SU-DHL-6 (cell line): ENCODE measurements at regions not wholly inside any gene's neighbourhood (a gene's known extent, or its start where the extent isn't known, plus 50 kb on each side); places are given as distances from the start of the nearest gene placed in this dataset.

Source experiments
- H2AFZ ChIP-seq: fragments of 200-600 bp; sonication (generic); 2 replicates; pipeline ENCODE4 v1.6.1; 2014; ENCODE audit warnings: low read depth, mild to moderate bottlenecking, moderate library complexity, mixed read lengths, antibody characterized with exemption, low read length; ENCODE audit not compliant: severe bottlenecking
- H3F3A ChIP-seq: fragments of 200-600 bp; shearing (Covaris generic); 2 replicates; pipeline ENCODE4 v1.6.0; 2016; ENCODE audit warnings: antibody characterized with exemption, mild to moderate bottlenecking; ENCODE audit not compliant: insufficient read depth
- H3K27ac ChIP-seq: fragments of 200-600 bp; sonication (generic); 2 replicates; pipeline ENCODE4 v1.5.1; 2016; ENCODE audit warnings: low read depth, mild to moderate bottlenecking, low read length, moderate library complexity, mixed read lengths
- H3K27me3 ChIP-seq: fragments of 200-600 bp; sonication (generic), shearing (Covaris generic); 2 replicates; pipeline ENCODE4 v1.6.0; 2014; ENCODE audit warnings: mild to moderate bottlenecking, low read length
- H3K36me3 ChIP-seq: fragments of 200-600 bp; sonication (generic); 2 replicates; pipeline ENCODE4 v1.6.1; 2014; ENCODE audit warnings: mild to moderate bottlenecking, low read length, mixed read lengths
- H3K4me2 ChIP-seq: fragments of 300-600, 200-600 bp; shearing (Covaris generic), sonication (generic); 2 replicates; pipeline ENCODE4 v1.6.0; 2014; ENCODE audit warnings: low read length, low read depth, mild to moderate bottlenecking; ENCODE audit not compliant: poor library complexity, severe bottlenecking
- H3K4me3 ChIP-seq: fragments of 200-600 bp; sonication (generic); 2 replicates; pipeline ENCODE4 v1.5.1; 2014; ENCODE audit warnings: antibody characterized with exemption, low read length, mild to moderate bottlenecking, mixed read lengths; ENCODE audit not compliant: insufficient read depth, poor library complexity, severe bottlenecking
- H3K79me2 ChIP-seq: fragments of 200-600 bp; sonication (generic); 2 replicates; pipeline ENCODE4 v1.6.1; 2014; ENCODE audit warnings: mild to moderate bottlenecking, low read length, moderate library complexity; ENCODE audit not compliant: insufficient read depth
- H3K9ac ChIP-seq: fragments of 200-600 bp; sonication (generic); 2 replicates; pipeline ENCODE4 v1.7.0; 2014; ENCODE audit warnings: mild to moderate bottlenecking, low read length
- H3K9me2 ChIP-seq: fragments of 200-600 bp; sonication (generic); replicated peaks from 2 replicates; pipeline ENCODE4 v1.6.1; 2014; ENCODE audit warnings: low read length; ENCODE audit not compliant: insufficient read depth
- H3K9me3 ChIP-seq: fragments of 200-600 bp; sonication (generic); 2 replicates; pipeline ENCODE4 v1.6.1; 2014; ENCODE audit warnings: low read length, mixed read lengths; ENCODE audit not compliant: insufficient read depth
- H4K20me1 ChIP-seq: fragments of 200-600 bp; sonication (generic); 2 replicates; pipeline ENCODE4 v1.6.1; 2014; ENCODE audit warnings: low read depth, mild to moderate bottlenecking, antibody characterized with exemption, low read length, moderate library complexity, mixed read lengths
- CTCF ChIP-seq: fragments of 200-600 bp; sonication (generic); IDR thresholded peaks from one replicate; pipeline ENCODE4 v1.5.1; 2017; ENCODE audit warnings: antibody characterized with exemption, mild to moderate bottlenecking, low read length, moderate library complexity; ENCODE audit not compliant: insufficient read depth, poor library complexity, severe bottlenecking
- EZH2phosphoT487 ChIP-seq: fragments of 200-600 bp; sonication (generic), shearing (Covaris generic); conservative IDR thresholded peaks from 2 replicates; pipeline ENCODE4 v1.6.1; 2018; ENCODE audit warnings: mild to moderate bottlenecking, antibody characterized with exemption, low read length, moderate library complexity, mixed read lengths

- Histone ChIP-seq H2AFZ (no peak overlapping the region), H3F3A (no peaks in the 10 kb centered on the region), H3K9me3 (no peaks in the 10 kb centered on the region), H3K36me3 (no peaks in the 10 kb centered on the region), H3K27me3 (no peaks in the 10 kb centered on the region), H3K27ac (no peak overlapping the region), H3K79me2 (no peaks in the 10 kb centered on the region), H3K9ac (no peak overlapping the region), H3K4me2 (no peak overlapping the region), H3K4me3 (no peak overlapping the region), H3K9me2 (no peaks in the 10 kb centered on the region), H4K20me1 (no peaks in the 10 kb centered on the region)
- no peak for TF ChIP-seq CTCF
- no peak for TF ChIP-seq EZH2phosphoT487
These were observed 60.0 kb upstream of the RGS21 start for GRCh38 chr1:192256674-192257334.

- Histone ChIP-seq H3K4me2 (no peak overlapping the region), H3K9ac (no peak overlapping the region), H2AFZ (peak overlapping the region; percentile 7), H3K36me3 (no peaks in the 10 kb centered on the region), H3K9me3 (no peaks in the 10 kb centered on the region), H3K27ac (no peak overlapping the region), H4K20me1 (no peaks in the 10 kb centered on the region), H3F3A (no peaks in the 10 kb centered on the region), H3K27me3 (no peaks in the 10 kb centered on the region), H3K9me2 (no peaks in the 10 kb centered on the region), H3K79me2 (no peaks in the 10 kb centered on the region), H3K4me3 (no peak overlapping the region)
- TF ChIP-seq CTCF (no peak), EZH2phosphoT487 (no peak)
These were observed 56.7 kb upstream of the RGS21 start for GRCh38 chr1:192260076-192260475.

- H3K27ac ChIP-seq = no peak overlapping the region
- no peak overlapping the region for H3K9ac ChIP-seq
- H3K4me2 ChIP-seq = no peak overlapping the region
- no peak overlapping the region for H3K4me3 ChIP-seq
- no peaks in the 10 kb centered on the region for H3K27me3 ChIP-seq
- no peaks in the 10 kb centered on the region for H3K79me2 ChIP-seq
- H2AFZ ChIP-seq = no peak overlapping the region
- no peaks in the 10 kb centered on the region for H3K9me2 ChIP-seq
- H3K36me3 ChIP-seq = no peaks in the 10 kb centered on the region
- no peaks in the 10 kb centered on the region for H4K20me1 ChIP-seq
- H3K9me3 ChIP-seq = no peaks in the 10 kb centered on the region
- H3F3A ChIP-seq = no peaks in the 10 kb centered on the region
- TF ChIP-seq EZH2phosphoT487 (no peak), CTCF (no peak)
These were observed 55.3 kb upstream of the RGS21 start for GRCh38 chr1:192261476-192261875.
